ENCODE measurements at regions not wholly inside any gene's neighbourhood (a gene's known extent, or its start where the extent isn't known, plus 50 kb on each side); places are given as distances from the start of the nearest gene placed in this dataset.

GRCh38 chr1:189438808-189439207 lies 1038.9 kb downstream of the BRINP3 start:
- TF ChIP-seq REST (IDR thresholded peaks at IDR 0.05; ENCODE audit: low read depth), result no peak
- TF ChIP-seq NFIC (IDR thresholded peaks at IDR 0.05), result no peak
- no peak for TF ChIP-seq RAD21 (IDR thresholded peaks at IDR 0.05; ENCODE audit: low read depth)
- no peak for TF ChIP-seq EGR1 (IDR thresholded peaks at IDR 0.05)
- TF ChIP-seq TAF1 (IDR thresholded peaks at IDR 0.05; ENCODE audit: low read depth), result no peak
- TF ChIP-seq, protein P1, sequence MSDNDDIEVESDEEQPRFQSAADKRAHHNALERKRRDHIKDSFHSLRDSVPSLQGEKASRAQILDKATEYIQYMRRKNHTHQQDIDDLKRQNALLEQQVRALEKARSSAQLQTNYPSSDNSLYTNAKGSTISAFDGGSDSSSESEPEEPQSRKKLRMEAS (IDR thresholded peaks at IDR 0.05), result no peak
- TF ChIP-seq ZBTB7A (IDR thresholded peaks at IDR 0.05; ENCODE audit: low read depth), result no peak
- no peak for TF ChIP-seq CREB1 (IDR thresholded peaks at IDR 0.05; ENCODE audit: low read depth)
- TF ChIP-seq EP300 (IDR thresholded peaks at IDR 0.05; ENCODE audit: borderline replicate concordance), result no peak
- TF ChIP-seq USF1 (IDR thresholded peaks at IDR 0.05), result no peak
- TF ChIP-seq YY1 (IDR thresholded peaks at IDR 0.05; ENCODE audit: low read depth), result no peak
- no peak for TF ChIP-seq CEBPB (IDR thresholded peaks at IDR 0.05)
- no peak for TF ChIP-seq FOXM1 (IDR thresholded peaks at IDR 0.05; ENCODE audit: borderline replicate concordance, low read depth)
- no peak for TF ChIP-seq TCF12 (IDR thresholded peaks at IDR 0.05; ENCODE audit: low read depth)
- no peak for TF ChIP-seq TEAD4 (IDR thresholded peaks at IDR 0.05)

DNA sequence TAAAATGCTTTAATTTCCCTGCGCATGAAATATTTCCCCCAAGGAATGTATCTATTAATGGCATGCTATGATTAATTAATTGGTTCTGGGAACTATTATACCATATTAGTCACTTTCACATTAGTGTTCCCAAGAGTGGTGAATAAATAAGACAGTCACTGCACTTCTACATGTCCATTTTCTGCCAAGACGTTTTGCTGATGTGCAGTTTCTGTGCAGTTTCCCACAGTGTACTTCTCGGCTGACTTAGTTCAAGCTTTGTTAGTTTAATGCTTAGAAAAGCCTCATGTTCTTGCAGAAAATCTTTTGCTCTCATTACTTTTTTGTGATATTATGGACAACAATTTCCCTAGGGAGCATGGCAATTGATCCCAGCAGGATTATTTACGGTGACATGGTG lies 1014.5 kb downstream of the BRINP3 start:
- TF ChIP-seq, protein P1 (IDR thresholded peaks at IDR 0.05), result no peak
- TF ChIP-seq USF1 (IDR thresholded peaks at IDR 0.05) (no peak), EGR1 (IDR thresholded peaks at IDR 0.05) (no peak), FOXM1 (IDR thresholded peaks at IDR 0.05; ENCODE audit: borderline replicate concordance, low read depth) (no peak), TAF1 (IDR thresholded peaks at IDR 0.05; ENCODE audit: low read depth) (no peak), RAD21 (IDR thresholded peaks at IDR 0.05; ENCODE audit: low read depth) (no peak), REST (IDR thresholded peaks at IDR 0.05; ENCODE audit: low read depth) (no peak), NFIC (IDR thresholded peaks at IDR 0.05) (no peak), CREB1 (IDR thresholded peaks at IDR 0.05; ENCODE audit: low read depth) (no peak), TCF12 (IDR thresholded peaks at IDR 0.05; ENCODE audit: low read depth) (no peak), ZBTB7A (IDR thresholded peaks at IDR 0.05; ENCODE audit: low read depth) (no peak), YY1 (IDR thresholded peaks at IDR 0.05; ENCODE audit: low read depth) (no peak), EP300 (IDR thresholded peaks at IDR 0.05; ENCODE audit: borderline replicate concordance) (no peak), TEAD4 (IDR thresholded peaks at IDR 0.05) (no peak), CEBPB (IDR thresholded peaks at IDR 0.05) (no peak)

GRCh38 chr1:189496768-189497167 lies 980.9 kb downstream of the BRINP3 start:
- TF ChIP-seq CEBPB (IDR thresholded peaks at IDR 0.05) (peak; percentile 72), REST (IDR thresholded peaks at IDR 0.05; ENCODE audit: low read depth) (no peak), EP300 (IDR thresholded peaks at IDR 0.05; ENCODE audit: borderline replicate concordance) (peak; percentile 17; the same call in 1 of the 2 replicates), TCF12 (IDR thresholded peaks at IDR 0.05; ENCODE audit: low read depth) (peak; percentile 49; the same call in 1 of the 2 replicates)

DNA sequence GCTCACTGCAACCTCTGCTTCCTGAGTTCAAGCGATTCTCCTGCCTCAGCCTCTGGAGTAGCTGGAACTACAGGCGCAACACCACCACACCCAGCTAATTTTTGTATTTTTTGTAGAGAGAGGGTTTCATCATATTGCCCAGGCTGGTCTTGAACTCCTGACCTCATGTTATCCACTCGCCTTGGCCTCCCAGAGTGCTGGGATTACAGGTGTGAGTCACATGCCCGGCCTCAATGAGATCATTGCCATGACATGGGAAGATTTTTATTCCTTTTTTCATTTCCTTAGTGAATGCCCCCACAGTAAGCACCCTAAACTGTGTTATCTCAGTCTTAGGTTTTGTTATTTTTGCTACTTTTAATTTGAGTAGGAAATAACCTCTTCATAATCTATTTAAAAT lies 977.9 kb downstream of the BRINP3 start:
- TF ChIP-seq CEBPB (IDR thresholded peaks at IDR 0.05) (no peak), USF1 (IDR thresholded peaks at IDR 0.05) (no peak), EGR1 (IDR thresholded peaks at IDR 0.05) (no peak), CREB1 (IDR thresholded peaks at IDR 0.05; ENCODE audit: low read depth) (no peak), TCF12 (IDR thresholded peaks at IDR 0.05; ENCODE audit: low read depth) (no peak), EP300 (IDR thresholded peaks at IDR 0.05; ENCODE audit: borderline replicate concordance) (no peak), NFIC (IDR thresholded peaks at IDR 0.05) (no peak), REST (IDR thresholded peaks at IDR 0.05; ENCODE audit: low read depth) (no peak), YY1 (IDR thresholded peaks at IDR 0.05; ENCODE audit: low read depth) (no peak), ZBTB7A (IDR thresholded peaks at IDR 0.05; ENCODE audit: low read depth) (no peak), TAF1 (IDR thresholded peaks at IDR 0.05; ENCODE audit: low read depth) (no peak), RAD21 (IDR thresholded peaks at IDR 0.05; ENCODE audit: low read depth) (no peak), FOXM1 (IDR thresholded peaks at IDR 0.05; ENCODE audit: borderline replicate concordance, low read depth) (no peak), TEAD4 (IDR thresholded peaks at IDR 0.05) (no peak)
- TF ChIP-seq, protein P1 (IDR thresholded peaks at IDR 0.05), result no peak
